ENCODE measurements at regions not wholly inside any gene's neighbourhood (a gene's known extent, or its start where the extent isn't known, plus 50 kb on each side); places are given as distances from the start of the nearest gene placed in this dataset.

GRCh38 chr13:44306371-44307192 lies 67.0 kb upstream of the SERP2 start:
- no peak for TF ChIP-seq GATA3 (IDR thresholded peaks at IDR 0.05; ENCODE audit: low read depth, low read length)
- TF ChIP-seq GATA2 (IDR thresholded peaks at IDR 0.05; ENCODE audit: low read depth, low read length) = no peak
